ENCODE measurements at regions not wholly inside any gene's neighbourhood (a gene's known extent, or its start where the extent isn't known, plus 50 kb on each side); places are given as distances from the start of the nearest gene placed in this dataset.

DNA sequence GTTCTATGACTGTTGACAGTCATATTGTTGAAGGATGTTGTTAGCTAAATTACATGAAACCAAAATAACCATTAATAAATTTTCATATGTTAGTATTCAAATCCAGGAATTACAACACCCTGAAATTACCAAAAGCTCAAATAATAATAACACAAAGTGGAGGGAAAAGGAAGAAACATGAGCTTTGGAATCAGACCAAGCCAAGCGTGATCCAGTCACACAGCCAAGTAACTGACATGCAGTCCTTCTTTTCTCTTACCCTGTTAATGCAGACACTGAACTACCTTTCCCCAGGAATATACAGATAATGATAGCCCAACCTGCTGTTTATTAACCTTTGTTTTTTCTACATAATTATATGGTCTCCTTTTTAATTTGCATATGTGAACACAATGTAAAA, 130.2 kb downstream of the HS3ST1 start:
- H3K27ac ChIP-seq = no peak overlapping the region
- TF ChIP-seq, protein P1, sequence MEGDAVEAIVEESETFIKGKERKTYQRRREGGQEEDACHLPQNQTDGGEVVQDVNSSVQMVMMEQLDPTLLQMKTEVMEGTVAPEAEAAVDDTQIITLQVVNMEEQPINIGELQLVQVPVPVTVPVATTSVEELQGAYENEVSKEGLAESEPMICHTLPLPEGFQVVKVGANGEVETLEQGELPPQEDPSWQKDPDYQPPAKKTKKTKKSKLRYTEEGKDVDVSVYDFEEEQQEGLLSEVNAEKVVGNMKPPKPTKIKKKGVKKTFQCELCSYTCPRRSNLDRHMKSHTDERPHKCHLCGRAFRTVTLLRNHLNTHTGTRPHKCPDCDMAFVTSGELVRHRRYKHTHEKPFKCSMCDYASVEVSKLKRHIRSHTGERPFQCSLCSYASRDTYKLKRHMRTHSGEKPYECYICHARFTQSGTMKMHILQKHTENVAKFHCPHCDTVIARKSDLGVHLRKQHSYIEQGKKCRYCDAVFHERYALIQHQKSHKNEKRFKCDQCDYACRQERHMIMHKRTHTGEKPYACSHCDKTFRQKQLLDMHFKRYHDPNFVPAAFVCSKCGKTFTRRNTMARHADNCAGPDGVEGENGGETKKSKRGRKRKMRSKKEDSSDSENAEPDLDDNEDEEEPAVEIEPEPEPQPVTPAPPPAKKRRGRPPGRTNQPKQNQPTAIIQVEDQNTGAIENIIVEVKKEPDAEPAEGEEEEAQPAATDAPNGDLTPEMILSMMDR (conservative IDR thresholded peaks at IDR 0.05) = no peak

GRCh38 chr4:11297627-11298026, 131.1 kb downstream of the HS3ST1 start:
- no peak overlapping the region for H3K27ac ChIP-seq
- TF ChIP-seq, protein P1 (conservative IDR thresholded peaks at IDR 0.05) = no peak

DNA sequence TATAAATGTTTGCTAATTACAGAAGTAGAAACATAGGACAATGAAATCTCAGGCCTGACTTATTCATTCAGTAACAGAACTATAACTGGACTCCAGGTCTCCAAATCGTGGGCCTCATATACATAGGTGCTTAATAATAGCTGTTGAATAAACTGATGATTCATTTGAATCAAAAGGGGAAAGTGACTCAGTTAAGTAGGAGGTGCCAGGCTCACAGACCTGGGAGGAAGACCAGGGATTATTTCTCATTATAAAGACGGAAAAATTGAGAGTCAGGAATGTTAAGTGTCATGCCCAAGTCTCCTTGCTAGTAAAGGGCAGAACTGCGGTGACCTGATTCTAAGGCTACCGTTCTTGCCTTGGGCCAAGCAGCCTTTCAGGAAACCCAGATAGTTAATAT, 131.5 kb downstream of the HS3ST1 start:
- no peak overlapping the region for H3K27ac ChIP-seq
- TF ChIP-seq, protein P1 (conservative IDR thresholded peaks at IDR 0.05) = no peak

GRCh38 chr4:11293866-11294265, 134.8 kb downstream of the HS3ST1 start:
- H3K27ac ChIP-seq = no peak overlapping the region
- TF ChIP-seq, protein P1 (conservative IDR thresholded peaks at IDR 0.05) = no peak

DNA sequence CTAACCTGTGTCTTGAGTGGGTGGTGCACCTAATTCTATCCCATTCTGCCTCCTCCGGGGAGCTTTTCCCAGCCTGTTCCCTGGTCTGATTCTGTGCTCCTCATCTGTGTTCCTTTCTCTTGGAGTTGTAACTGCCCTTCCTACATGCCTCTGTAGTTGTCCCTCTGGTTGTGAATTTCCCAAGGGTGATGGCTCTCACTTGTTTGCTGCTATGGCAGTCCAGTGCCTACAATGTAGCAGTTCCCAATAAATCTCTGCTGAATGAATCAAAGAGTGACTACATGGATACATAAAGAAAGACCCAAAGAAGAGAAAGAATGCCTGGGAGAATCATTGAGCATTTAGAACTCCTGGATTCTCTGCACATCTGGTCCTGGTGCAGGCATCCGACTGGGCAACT, 141.6 kb downstream of the HS3ST1 start:
- TF ChIP-seq, protein P1 (conservative IDR thresholded peaks at IDR 0.05) = no peak
- no peak overlapping the region for H3K27ac ChIP-seq

DNA sequence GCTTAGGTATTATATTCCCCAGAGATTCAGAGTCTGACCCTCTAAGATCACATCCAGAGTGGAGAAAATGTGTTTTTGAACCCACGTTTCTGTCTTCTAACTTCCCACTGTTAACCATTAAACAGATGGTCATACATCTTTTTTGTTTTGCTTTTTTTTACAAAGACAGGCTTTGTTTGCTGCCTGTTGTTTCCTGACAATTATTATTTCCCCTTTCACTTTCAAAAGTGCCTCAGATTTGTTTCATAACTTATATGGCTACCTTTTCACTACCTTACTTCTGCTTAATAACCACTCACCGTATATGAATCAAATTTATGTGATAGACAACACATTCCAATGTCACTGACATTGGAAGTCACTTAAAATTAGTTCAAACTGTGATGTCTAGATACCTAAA, 142.2 kb downstream of the HS3ST1 start:
- TF ChIP-seq, protein P1 (conservative IDR thresholded peaks at IDR 0.05) = no peak
- H3K27ac ChIP-seq = no peak overlapping the region

- TF ChIP-seq, protein P1 (conservative IDR thresholded peaks at IDR 0.05) = no peak
- no peak overlapping the region for H3K27ac ChIP-seq
Measured at GRCh38 chr4:11281720-11282119, 147.0 kb downstream of the HS3ST1 start.

DNA sequence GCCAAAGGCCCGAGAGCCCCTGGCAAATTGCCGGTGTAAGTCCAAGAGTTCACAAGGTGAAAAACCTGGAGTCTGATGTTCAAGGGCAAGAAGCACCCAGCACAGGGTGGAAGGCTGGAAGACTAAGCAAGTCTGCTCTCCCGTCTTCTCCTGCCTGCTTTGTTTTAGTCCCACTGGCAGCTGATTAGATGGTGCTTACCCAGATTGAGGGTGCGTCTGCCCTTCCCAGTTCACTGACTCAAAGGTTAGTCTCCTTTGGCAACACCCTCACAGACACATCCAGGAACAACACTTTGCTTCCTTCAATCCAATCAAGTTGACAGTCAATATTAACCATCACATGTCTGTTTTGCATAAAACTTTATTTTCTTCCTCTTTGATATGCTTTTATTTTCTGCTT, 157.4 kb downstream of the HS3ST1 start:
- no peak overlapping the region for H3K27ac ChIP-seq
- TF ChIP-seq, protein P1 (conservative IDR thresholded peaks at IDR 0.05) = no peak
